ENCODE measurements at regions not wholly inside any gene's neighbourhood (a gene's known extent, or its start where the extent isn't known, plus 50 kb on each side); places are given as distances from the start of the nearest gene placed in this dataset.
"Not testable (repeated sequence)": the region's sequence is repeated elsewhere in the genome, so short reads cannot be mapped to it uniquely, and the experiment has no call there.

GRCh38 chr18:39607034-39607433, 2041.4 kb upstream of the CELF4 start:
- Mint-ChIP-seq H3K4me1 (ENCODE audit: low read depth) (no peaks in the 10 kb centered on the region), H3K9me3 (peaks cover 3% of the 10 kb centered on the region), H3K27ac (no peak overlapping the region), H3K4me3 (no peak overlapping the region), H3K36me3 (ENCODE audit: low read depth) (no peaks in the 10 kb centered on the region), H3K27me3 (ENCODE audit: low read depth) (no peaks in the 10 kb centered on the region)

GRCh38 chr18:39604836-39605235, 2039.2 kb upstream of the CELF4 start:
- Mint-ChIP-seq H3K9me3 (peaks cover 3% of the 10 kb centered on the region), H3K27ac (no peak overlapping the region), H3K36me3 (ENCODE audit: low read depth) (no peaks in the 10 kb centered on the region), H3K4me3 (no peak overlapping the region), H3K27me3 (ENCODE audit: low read depth) (no peaks in the 10 kb centered on the region), H3K4me1 (ENCODE audit: low read depth) (no peaks in the 10 kb centered on the region)

GRCh38 chr18:39602131-39602530, 2036.5 kb upstream of the CELF4 start:
- H3K9me3 Mint-ChIP-seq: peaks cover 3% of the 10 kb centered on the region
- no peak overlapping the region for H3K4me3 Mint-ChIP-seq

GRCh38 chr18:39600894-39601293, 2035.3 kb upstream of the CELF4 start:
- Mint-ChIP-seq H3K27me3 (ENCODE audit: low read depth) (no peaks in the 10 kb centered on the region), H3K4me3 (no peak overlapping the region), H3K9me3 (peaks cover 3% of the 10 kb centered on the region), H3K36me3 (ENCODE audit: low read depth) (no peaks in the 10 kb centered on the region), H3K4me1 (ENCODE audit: low read depth) (no peaks in the 10 kb centered on the region), H3K27ac (no peak overlapping the region)

More at GRCh38 chr18:39602131-39602530, 2036.5 kb upstream of the CELF4 start:
- Mint-ChIP-seq H3K36me3 (ENCODE audit: low read depth) (no peaks in the 10 kb centered on the region), H3K27ac (no peak overlapping the region), H3K27me3 (ENCODE audit: low read depth) (no peaks in the 10 kb centered on the region), H3K4me1 (ENCODE audit: low read depth) (no peaks in the 10 kb centered on the region)

GRCh38 chr18:39599251-39599650, 2033.7 kb upstream of the CELF4 start:
- no peak overlapping the region for H3K27ac Mint-ChIP-seq
- no peaks in the 10 kb centered on the region for H3K36me3 Mint-ChIP-seq (ENCODE audit: low read depth)
- no peaks in the 10 kb centered on the region for H3K27me3 Mint-ChIP-seq (ENCODE audit: low read depth)
- no peaks in the 10 kb centered on the region for H3K4me1 Mint-ChIP-seq (ENCODE audit: low read depth)
- H3K4me3 Mint-ChIP-seq: no peak overlapping the region
- H3K9me3 Mint-ChIP-seq: no peaks in the 10 kb centered on the region

GRCh38 chr18:39596891-39597290, 2031.3 kb upstream of the CELF4 start:
- H3K4me1 Mint-ChIP-seq (ENCODE audit: low read depth): no peaks in the 10 kb centered on the region
- H3K9me3 Mint-ChIP-seq: peaks cover 4% of the 10 kb centered on the region
- no peaks in the 10 kb centered on the region for H3K36me3 Mint-ChIP-seq (ENCODE audit: low read depth)
- H3K4me3 Mint-ChIP-seq: no peak overlapping the region
- H3K27me3 Mint-ChIP-seq (ENCODE audit: low read depth): no peaks in the 10 kb centered on the region
- H3K27ac Mint-ChIP-seq: no peak overlapping the region

GRCh38 chr18:39596221-39596620, 2030.6 kb upstream of the CELF4 start:
- no peaks in the 10 kb centered on the region for H3K4me1 Mint-ChIP-seq (ENCODE audit: low read depth)
- peaks cover 4% of the 10 kb centered on the region for H3K9me3 Mint-ChIP-seq
- no peak overlapping the region for H3K27ac Mint-ChIP-seq
- no peaks in the 10 kb centered on the region for H3K27me3 Mint-ChIP-seq (ENCODE audit: low read depth)
- no peaks in the 10 kb centered on the region for H3K36me3 Mint-ChIP-seq (ENCODE audit: low read depth)
- H3K4me3 Mint-ChIP-seq: no peak overlapping the region

GRCh38 chr18:39594206-39594605, 2028.6 kb upstream of the CELF4 start:
- H3K9me3 Mint-ChIP-seq: peaks cover 4% of the 10 kb centered on the region
- H3K27ac Mint-ChIP-seq: no peak overlapping the region
- H3K4me1 Mint-ChIP-seq (ENCODE audit: low read depth): no peaks in the 10 kb centered on the region
- no peaks in the 10 kb centered on the region for H3K36me3 Mint-ChIP-seq (ENCODE audit: low read depth)
- H3K27me3 Mint-ChIP-seq (ENCODE audit: low read depth): no peaks in the 10 kb centered on the region
- H3K4me3 Mint-ChIP-seq: no peak overlapping the region

GRCh38 chr18:39591649-39592048, 2026.1 kb upstream of the CELF4 start:
- H3K4me3 Mint-ChIP-seq: no peak overlapping the region
- no peaks in the 10 kb centered on the region for H3K27me3 Mint-ChIP-seq (ENCODE audit: low read depth)
- H3K27ac Mint-ChIP-seq: no peak overlapping the region
- no peaks in the 10 kb centered on the region for H3K4me1 Mint-ChIP-seq (ENCODE audit: low read depth)
- H3K9me3 Mint-ChIP-seq: peaks cover 4% of the 10 kb centered on the region
- no peaks in the 10 kb centered on the region for H3K36me3 Mint-ChIP-seq (ENCODE audit: low read depth)

- Mint-ChIP-seq H3K27me3 (ENCODE audit: low read depth) (no peaks in the 10 kb centered on the region), H3K36me3 (ENCODE audit: low read depth) (no peaks in the 10 kb centered on the region), H3K27ac (no peak overlapping the region), H3K9me3 (peaks cover 4% of the 10 kb centered on the region), H3K4me3 (no peak overlapping the region), H3K4me1 (ENCODE audit: low read depth) (no peaks in the 10 kb centered on the region)
These were observed 2023.9 kb upstream of the CELF4 start for GRCh38 chr18:39589496-39589895.

- no peaks in the 10 kb centered on the region for H3K4me1 Mint-ChIP-seq (ENCODE audit: low read depth)
- no peak overlapping the region for H3K27ac Mint-ChIP-seq
- no peak overlapping the region for H3K4me3 Mint-ChIP-seq
- H3K27me3 Mint-ChIP-seq (ENCODE audit: low read depth): no peaks in the 10 kb centered on the region
- H3K36me3 Mint-ChIP-seq (ENCODE audit: low read depth): no peaks in the 10 kb centered on the region
- H3K9me3 Mint-ChIP-seq: no peaks in the 10 kb centered on the region
These were observed 2022.0 kb upstream of the CELF4 start for GRCh38 chr18:39587586-39587985.

GRCh38 chr18:39586741-39587140, 2021.1 kb upstream of the CELF4 start:
- H3K4me1 Mint-ChIP-seq (ENCODE audit: low read depth): no peaks in the 10 kb centered on the region
- no peaks in the 10 kb centered on the region for H3K27me3 Mint-ChIP-seq (ENCODE audit: low read depth)
- no peaks in the 10 kb centered on the region for H3K36me3 Mint-ChIP-seq (ENCODE audit: low read depth)
- no peaks in the 10 kb centered on the region for H3K9me3 Mint-ChIP-seq
- H3K4me3 Mint-ChIP-seq: no peak overlapping the region
- H3K27ac Mint-ChIP-seq: no peak overlapping the region

GRCh38 chr18:39574897-39575296, 2009.3 kb upstream of the CELF4 start:
- H3K4me1 Mint-ChIP-seq (ENCODE audit: low read depth): no peaks in the 10 kb centered on the region
- no peaks in the 10 kb centered on the region for H3K27me3 Mint-ChIP-seq (ENCODE audit: low read depth)
- no peak overlapping the region for H3K4me3 Mint-ChIP-seq
- no peaks in the 10 kb centered on the region for H3K36me3 Mint-ChIP-seq (ENCODE audit: low read depth)
- H3K9me3 Mint-ChIP-seq: no peaks in the 10 kb centered on the region
- no peak overlapping the region for H3K27ac Mint-ChIP-seq

- no peak overlapping the region for H3K27ac Mint-ChIP-seq
These were observed 2005.9 kb upstream of the CELF4 start for GRCh38 chr18:39571511-39571910.

GRCh38 chr18:39565551-39566230, 2000.1 kb upstream of the CELF4 start:
- H3K4me3 Mint-ChIP-seq; H3K4me1 Mint-ChIP-seq (ENCODE audit: low read depth); H3K36me3 Mint-ChIP-seq (ENCODE audit: low read depth): not testable (repeated sequence)

More at GRCh38 chr18:39571511-39571910, 2005.9 kb upstream of the CELF4 start:
- Mint-ChIP-seq H3K36me3 (ENCODE audit: low read depth) (no peaks in the 10 kb centered on the region), H3K4me3 (no peak overlapping the region), H3K4me1 (ENCODE audit: low read depth) (no peaks in the 10 kb centered on the region), H3K27me3 (ENCODE audit: low read depth) (no peaks in the 10 kb centered on the region), H3K9me3 (no peaks in the 10 kb centered on the region)

GRCh38 chr18:39564716-39565115, 1999.1 kb upstream of the CELF4 start:
- Mint-ChIP-seq H3K4me3 (no peak overlapping the region), H3K27ac (no peak overlapping the region), H3K4me1 (ENCODE audit: low read depth) (no peaks in the 10 kb centered on the region), H3K9me3 (peaks cover 7% of the 10 kb centered on the region), H3K27me3 (ENCODE audit: low read depth) (no peaks in the 10 kb centered on the region), H3K36me3 (ENCODE audit: low read depth) (no peaks in the 10 kb centered on the region)

More at GRCh38 chr18:39565551-39566230, 2000.1 kb upstream of the CELF4 start:
- H3K27me3 Mint-ChIP-seq (ENCODE audit: low read depth); H3K27ac Mint-ChIP-seq; H3K9me3 Mint-ChIP-seq: not testable (repeated sequence)

Measured in T-helper 1 cell treated with Interleukin-12 subunit alpha and Interleukin-12 subunit beta and Interleukin-4 antibody, amounts not matched to agents 30 μg/mL and 1 μg/mL, for 36 hours (primary cell).